ENCODE measurements at regions not wholly inside any gene's neighbourhood (a gene's known extent, or its start where the extent isn't known, plus 50 kb on each side); places are given as distances from the start of the nearest gene placed in this dataset.
"Not testable (repeated sequence)": the region's sequence is repeated elsewhere in the genome, so short reads cannot be mapped to it uniquely, and the experiment has no call there.

DNA sequence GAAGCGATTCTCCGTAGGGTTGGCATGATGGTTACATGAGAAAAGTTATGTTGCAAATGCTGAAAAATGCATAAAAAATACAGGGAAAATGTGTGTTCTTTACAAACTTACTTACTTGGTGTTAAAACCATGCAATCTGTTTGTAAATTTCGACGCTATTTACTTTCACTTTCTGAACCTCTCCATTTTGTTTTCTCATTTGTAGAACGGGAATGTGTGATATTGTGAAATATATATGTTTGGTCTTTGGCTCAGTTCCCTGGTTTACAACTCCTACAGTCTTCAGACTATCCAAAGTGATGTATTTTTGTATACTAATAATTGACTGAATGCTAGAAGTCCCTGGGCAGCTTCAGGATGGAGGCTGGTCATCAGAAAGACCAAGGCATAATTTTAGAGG is 982.3 kb downstream of the ADGRL2 start:
- Histone ChIP-seq H3K9ac (ENCODE audit: insufficient read length) (no peak overlapping the region), H3K4me3 (peak overlapping the region; percentile 40), H3K27ac (no peak overlapping the region), H3K36me3 (ENCODE audit: insufficient read depth, low read length) (no peaks in the 10 kb centered on the region), H3K9me3 (ENCODE audit: low read depth, low read length) (no peaks in the 10 kb centered on the region)
- TF ChIP-seq EZH2 (IDR thresholded peaks at IDR 0.05) (no peak), FOXP2 (optimal IDR thresholded peaks at IDR 0.05; ENCODE audit: control extremely low read depth, extremely low read length, insufficient read depth) (no peak), POLR2AphosphoS5 (IDR thresholded peaks at IDR 0.05; ENCODE audit: borderline replicate concordance, low read depth, low read length) (no peak)
- DNase-seq (ENCODE audit: low read depth, low spot score) = no peak

GRCh38 chr1:82782599-82782998 is 981.9 kb downstream of the ADGRL2 start:
- Histone ChIP-seq H3K9me3 (ENCODE audit: low read depth, low read length) (no peaks in the 10 kb centered on the region), H3K4me3 (peak overlapping the region; percentile 40), H3K27ac (no peak overlapping the region), H3K9ac (ENCODE audit: insufficient read length) (no peak overlapping the region), H3K36me3 (ENCODE audit: insufficient read depth, low read length) (no peaks in the 10 kb centered on the region)
- no peak for TF ChIP-seq POLR2AphosphoS5 (IDR thresholded peaks at IDR 0.05; ENCODE audit: borderline replicate concordance, low read depth, low read length)
- TF ChIP-seq EZH2 (IDR thresholded peaks at IDR 0.05) = no peak
- TF ChIP-seq FOXP2 (optimal IDR thresholded peaks at IDR 0.05; ENCODE audit: control extremely low read depth, extremely low read length, insufficient read depth) = no peak
- DNase-seq (ENCODE audit: low read depth, low spot score) = no peak

- H3K27ac ChIP-seq = no peak overlapping the region
- TF ChIP-seq POLR2AphosphoS5 (IDR thresholded peaks at IDR 0.05; ENCODE audit: borderline replicate concordance, low read depth, low read length) (no peak), EZH2 (IDR thresholded peaks at IDR 0.05) (no peak), FOXP2 (optimal IDR thresholded peaks at IDR 0.05; ENCODE audit: control extremely low read depth, extremely low read length, insufficient read depth) (no peak)
- H3K4me3 ChIP-seq = no peak overlapping the region
- no peak overlapping the region for H3K9ac ChIP-seq (ENCODE audit: insufficient read length)
- no peak for DNase-seq (ENCODE audit: low read depth, low spot score)
- H3K9me3 ChIP-seq (ENCODE audit: low read depth, low read length) = no peaks in the 10 kb centered on the region
- H3K36me3 ChIP-seq (ENCODE audit: insufficient read depth, low read length) = no peaks in the 10 kb centered on the region
Observed at GRCh38 chr1:82778612-82779011, 977.9 kb downstream of the ADGRL2 start.

DNA sequence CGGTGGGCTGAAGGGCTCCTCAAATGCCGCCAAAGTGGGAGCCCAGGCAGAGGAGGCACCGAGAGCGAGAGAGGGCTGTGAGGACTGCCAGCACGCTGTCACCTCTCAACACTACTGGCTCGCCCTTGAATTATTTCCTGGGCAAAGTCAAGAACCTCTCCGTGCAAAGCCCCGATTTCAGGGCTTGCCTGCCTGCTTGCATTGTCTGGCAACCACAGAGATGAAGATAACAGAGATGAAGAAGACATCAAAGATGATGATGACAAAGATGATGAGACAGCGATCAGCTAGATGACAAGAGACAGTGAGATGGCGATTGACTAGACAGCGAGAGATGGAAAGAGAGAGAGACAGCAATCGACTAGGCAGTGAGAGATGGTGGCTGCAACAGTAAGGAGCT is 976.5 kb downstream of the ADGRL2 start:
- Histone ChIP-seq H3K9ac (ENCODE audit: insufficient read length) (no peak overlapping the region), H3K27ac (no peak overlapping the region), H3K36me3 (ENCODE audit: insufficient read depth, low read length) (no peaks in the 10 kb centered on the region), H3K9me3 (ENCODE audit: low read depth, low read length) (no peaks in the 10 kb centered on the region), H3K4me3 (no peak overlapping the region)
- no peak for TF ChIP-seq POLR2AphosphoS5 (IDR thresholded peaks at IDR 0.05; ENCODE audit: borderline replicate concordance, low read depth, low read length)
- DNase-seq (ENCODE audit: low read depth, low spot score) = no peak

DNA sequence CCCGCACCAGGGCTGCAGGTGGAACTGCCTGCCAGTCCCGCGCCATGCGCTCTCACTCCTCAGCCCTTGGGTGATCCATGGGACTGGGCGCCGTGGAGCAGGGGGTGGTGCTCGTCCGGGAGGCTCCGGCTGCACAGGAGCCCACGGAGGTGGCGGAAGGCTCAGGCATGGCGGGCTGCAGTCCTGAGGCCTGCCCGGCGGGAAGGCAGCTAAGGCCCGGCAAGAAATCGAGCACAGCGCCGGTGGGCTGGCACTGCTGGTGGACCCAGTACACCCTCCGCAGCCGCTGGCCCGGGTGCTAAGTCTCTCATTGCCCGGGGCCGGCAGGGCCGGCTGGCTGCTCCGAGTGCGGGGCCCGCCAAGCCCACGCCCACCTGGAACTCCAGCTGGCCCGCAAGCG is 976.0 kb downstream of the ADGRL2 start:
- DNase-seq (ENCODE audit: low read depth, low spot score) = not testable (repeated sequence)

DNA sequence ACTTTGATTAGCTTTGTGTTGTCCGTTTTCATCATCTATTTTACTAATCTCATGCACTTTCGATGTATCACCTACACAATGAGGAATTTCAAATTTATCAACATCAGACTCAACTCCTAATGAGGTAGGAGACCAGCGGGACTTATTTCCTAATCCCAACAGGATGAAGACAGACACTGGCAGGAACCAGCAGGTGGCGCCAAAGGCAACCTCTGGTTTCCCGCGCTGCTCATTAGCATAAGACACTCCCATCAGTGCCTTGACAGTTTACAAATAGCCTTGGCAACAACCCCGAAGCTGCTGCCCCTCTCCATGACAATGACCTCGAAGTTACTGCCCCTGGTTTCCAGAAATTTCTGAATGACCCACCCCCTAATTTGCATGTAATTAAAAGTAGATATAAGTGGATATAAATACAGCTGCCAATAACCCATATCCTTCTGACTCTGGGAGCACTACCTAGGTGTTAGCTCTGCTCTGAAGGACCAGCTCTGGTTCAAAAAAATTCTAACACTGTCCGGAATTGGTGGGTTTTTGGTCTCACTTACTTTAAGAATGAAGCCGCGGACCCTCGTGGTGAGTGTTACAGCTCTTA is 974.8 kb downstream of the ADGRL2 start:
- Histone ChIP-seq H3K9ac (ENCODE audit: insufficient read length) (no peak overlapping the region), H3K4me3 (no peak overlapping the region), H3K9me3 (ENCODE audit: low read depth, low read length) (no peaks in the 10 kb centered on the region), H3K36me3 (ENCODE audit: insufficient read depth, low read length) (no peaks in the 10 kb centered on the region), H3K27ac (no peak overlapping the region)
- DNase-seq (ENCODE audit: low read depth, low spot score) = peak; percentile 20
- TF ChIP-seq EZH2 (IDR thresholded peaks at IDR 0.05) = no peak
- TF ChIP-seq POLR2AphosphoS5 (IDR thresholded peaks at IDR 0.05; ENCODE audit: borderline replicate concordance, low read depth, low read length) = no peak
- TF ChIP-seq FOXP2 (optimal IDR thresholded peaks at IDR 0.05; ENCODE audit: control extremely low read depth, extremely low read length, insufficient read depth) = no peak

More for the DNA sequence above, 976.0 kb downstream of the ADGRL2 start:
- not testable (repeated sequence) for H3K36me3 ChIP-seq (ENCODE audit: insufficient read depth, low read length); H3K9me3 ChIP-seq (ENCODE audit: low read depth, low read length); H3K27ac ChIP-seq; H3K4me3 ChIP-seq; H3K9ac ChIP-seq (ENCODE audit: insufficient read length)

DNA sequence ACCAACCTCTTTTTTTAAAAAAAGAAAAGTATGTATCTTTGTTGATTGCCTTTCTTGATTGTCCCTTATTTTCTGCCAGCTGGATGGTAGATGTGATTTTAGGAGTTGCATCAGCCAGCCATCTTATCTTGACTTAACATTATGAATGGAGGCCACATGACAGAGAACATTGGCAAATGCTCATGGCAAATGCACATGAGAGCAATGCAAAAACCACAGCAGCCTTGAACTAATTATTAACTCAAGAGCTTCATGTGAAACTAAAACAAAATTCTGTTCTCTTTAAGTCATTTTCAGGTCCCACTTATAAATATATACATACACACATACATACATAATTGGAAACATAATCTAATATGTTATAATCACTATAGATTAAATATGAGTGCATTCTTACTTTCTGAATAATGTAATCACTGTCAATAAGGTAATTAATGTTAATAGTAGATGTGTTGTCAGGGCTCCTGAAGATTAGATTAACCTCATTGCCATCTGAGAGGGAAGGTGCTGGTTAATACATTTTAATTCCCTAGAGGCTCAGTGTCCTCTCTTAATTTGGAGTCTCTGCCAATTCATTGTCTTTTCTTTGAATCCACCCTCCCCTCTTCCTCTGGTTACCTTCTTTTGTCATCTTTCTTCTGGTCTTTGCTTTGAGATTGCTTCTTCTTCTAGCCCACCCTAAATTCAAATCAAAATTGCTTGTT is 962.2 kb downstream of the ADGRL2 start:
- no peaks in the 10 kb centered on the region for H3K36me3 ChIP-seq (ENCODE audit: insufficient read depth, low read length)
- TF ChIP-seq FOXP2 (optimal IDR thresholded peaks at IDR 0.05; ENCODE audit: control extremely low read depth, extremely low read length, insufficient read depth) = no peak
- TF ChIP-seq POLR2AphosphoS5 (IDR thresholded peaks at IDR 0.05; ENCODE audit: borderline replicate concordance, low read depth, low read length) = no peak
- TF ChIP-seq EZH2 (IDR thresholded peaks at IDR 0.05) = no peak
- no peak overlapping the region for H3K9ac ChIP-seq (ENCODE audit: insufficient read length)
- no peak for DNase-seq (ENCODE audit: low read depth, low spot score)
- H3K27ac ChIP-seq = no peak overlapping the region
- no peaks in the 10 kb centered on the region for H3K9me3 ChIP-seq (ENCODE audit: low read depth, low read length)
- no peak overlapping the region for H3K4me3 ChIP-seq

- Histone ChIP-seq H3K4me3 (no peak overlapping the region), H3K27ac (no peak overlapping the region), H3K9me3 (ENCODE audit: low read depth, low read length) (no peaks in the 10 kb centered on the region), H3K9ac (ENCODE audit: insufficient read length) (no peak overlapping the region), H3K36me3 (ENCODE audit: insufficient read depth, low read length) (no peaks in the 10 kb centered on the region)
- DNase-seq (ENCODE audit: low read depth, low spot score) = no peak
- no peak for TF ChIP-seq EZH2 (IDR thresholded peaks at IDR 0.05)
- TF ChIP-seq POLR2AphosphoS5 (IDR thresholded peaks at IDR 0.05; ENCODE audit: borderline replicate concordance, low read depth, low read length) = no peak
- TF ChIP-seq FOXP2 (optimal IDR thresholded peaks at IDR 0.05; ENCODE audit: control extremely low read depth, extremely low read length, insufficient read depth) = no peak
Observed at GRCh38 chr1:82759035-82759434, 958.3 kb downstream of the ADGRL2 start.

GRCh38 chr1:82755671-82756070 is 954.9 kb downstream of the ADGRL2 start:
- Histone ChIP-seq H3K4me3 (no peak overlapping the region), H3K9me3 (ENCODE audit: low read depth, low read length) (no peaks in the 10 kb centered on the region), H3K36me3 (ENCODE audit: insufficient read depth, low read length) (no peaks in the 10 kb centered on the region), H3K9ac (ENCODE audit: insufficient read length) (no peak overlapping the region), H3K27ac (no peak overlapping the region)
- TF ChIP-seq FOXP2 (optimal IDR thresholded peaks at IDR 0.05; ENCODE audit: control extremely low read depth, extremely low read length, insufficient read depth) (no peak), POLR2AphosphoS5 (IDR thresholded peaks at IDR 0.05; ENCODE audit: borderline replicate concordance, low read depth, low read length) (no peak), EZH2 (IDR thresholded peaks at IDR 0.05) (no peak)
- DNase-seq (ENCODE audit: low read depth, low spot score) = no peak

Data from SK-N-MC (cell line).